Neural cell (in vitro differentiated cells): ENCODE measurements at regions not wholly inside any gene's neighbourhood (a gene's known extent, or its start where the extent isn't known, plus 50 kb on each side); places are given as distances from the start of the nearest gene placed in this dataset.

Experiments
- H2AFZ ChIP-seq: fragments of 200-600, 300-800 bp; sonication (generic), shearing (Covaris generic); 2 replicates; pipeline ENCODE4 v1.6.0; 2014; ENCODE audit warnings: low read depth, mild to moderate bottlenecking, antibody characterized with exemption, low read length, moderate library complexity
- H3F3A ChIP-seq: fragments of 200-600 bp; shearing (Covaris generic); 2 replicates; pipeline ENCODE4 v1.6.1; 2016; ENCODE audit warnings: mild to moderate bottlenecking, moderate library complexity, mixed read lengths, antibody characterized with exemption, low read length; ENCODE audit not compliant: insufficient read depth, poor library complexity, severe bottlenecking
- H3K27ac ChIP-seq: fragments of 200-600, 300-800 bp; sonication (generic), shearing (Covaris generic); 2 replicates; pipeline ENCODE4 v1.5.1; 2014; ENCODE audit warnings: mild to moderate bottlenecking, low read length, moderate library complexity
- H3K27me3 ChIP-seq: fragments of 300-800, 200-600 bp; sonication (generic), shearing (Covaris generic); 2 replicates; pipeline ENCODE4 v1.6.0; 2014; ENCODE audit warnings: mild to moderate bottlenecking, low read depth, low read length, moderate library complexity; ENCODE audit not compliant: insufficient read depth
- H3K36me3 ChIP-seq: fragments of 300-800, 200-600 bp; sonication (generic), shearing (Covaris generic); 2 replicates; pipeline ENCODE4 v1.5.1; 2014; ENCODE audit warnings: mild to moderate bottlenecking, antibody characterized with exemption, low read length, moderate library complexity; ENCODE audit not compliant: insufficient read depth
- H3K4me2 ChIP-seq: fragments of 300-800, 200-600 bp; sonication (generic), shearing (Covaris generic); 2 replicates; pipeline ENCODE4 v1.6.0; 2014; ENCODE audit warnings: mild to moderate bottlenecking, low read length
- H3K4me3 ChIP-seq: fragments of 300-800, 200-600 bp; sonication (generic), shearing (Covaris generic); 2 replicates; pipeline ENCODE4 v1.5.1; 2014; ENCODE audit warnings: mild to moderate bottlenecking, low read length, moderate library complexity
- H3K79me2 ChIP-seq: fragments of 200-600 bp; shearing (Covaris generic); replicated peaks from 2 replicates; pipeline ENCODE4 v1.6.0; 2014; ENCODE audit warnings: mild to moderate bottlenecking, low read length, moderate library complexity; ENCODE audit not compliant: insufficient read depth
- H3K9ac ChIP-seq: fragments of 300-800, 200-600 bp; sonication (generic), shearing (Covaris generic); 2 replicates; pipeline ENCODE4 v1.6.1; 2016; ENCODE audit warnings: mild to moderate bottlenecking, low read length, mixed read lengths
- H3K9me2 ChIP-seq: fragments of 200-600 bp; shearing (Covaris generic); 2 replicates; pipeline ENCODE4 v1.6.1; 2016; ENCODE audit warnings: mild to moderate bottlenecking, low read length, mixed read lengths; ENCODE audit not compliant: insufficient read depth
- H3K9me3 ChIP-seq: fragments of 200-600, 300-800 bp; sonication (generic), shearing (Covaris generic); 2 replicates; pipeline ENCODE4 v1.6.1; 2016; ENCODE audit warnings: mild to moderate bottlenecking, mixed run types, low read length, moderate library complexity, mixed read lengths
- H4K20me1 ChIP-seq: fragments of 200-600 bp; shearing (Covaris generic); 2 replicates; pipeline ENCODE4 v1.6.1; 2016; ENCODE audit warnings: mild to moderate bottlenecking, mixed run types; ENCODE audit not compliant: insufficient read depth
- EP300 ChIP-seq: fragments of 450-650 bp; conservative IDR thresholded peaks from 2 replicates; pipeline ENCODE4 v1.6.1; 2014; ENCODE audit warnings: antibody characterized with exemption, mild to moderate bottlenecking, moderate library complexity; ENCODE audit not compliant: poor library complexity, severe bottlenecking
- EZH2 ChIP-seq: fragments of 200-600, 300-800 bp; shearing (Covaris generic), sonication (generic); IDR thresholded peaks from 2 replicates; pipeline ENCODE4 v1.6.1; 2014; ENCODE audit warnings: antibody characterized with exemption, low read length, borderline replicate concordance, mild to moderate bottlenecking; ENCODE audit not compliant: insufficient read depth, poor library complexity, severe bottlenecking
- MXI1 ChIP-seq: fragments of 450-650 bp; conservative IDR thresholded peaks from 2 replicates; pipeline ENCODE4 v1.6.1; 2014; ENCODE audit warnings: antibody characterized with exemption, mild to moderate bottlenecking; ENCODE audit not compliant: poor library complexity, severe bottlenecking
- POLR2AphosphoS5 ChIP-seq: IDR thresholded peaks from 2 replicates; pipeline ENCODE4 v1.6.1; 2012
- RAD21 ChIP-seq: fragments of 450-650 bp; conservative IDR thresholded peaks from 2 replicates; pipeline ENCODE4 v1.6.1; 2014; ENCODE audit warnings: antibody characterized with exemption, mild to moderate bottlenecking, moderate library complexity
- SMC3 ChIP-seq: fragments of 450-650 bp; conservative IDR thresholded peaks from 2 replicates; pipeline ENCODE4 v1.6.1; 2014; ENCODE audit warnings: antibody characterized with exemption, mild to moderate bottlenecking, moderate library complexity; ENCODE audit not compliant: poor library complexity
- TAF1 ChIP-seq: IDR thresholded peaks from 2 replicates; pipeline ENCODE4 v1.6.1; 2012; ENCODE audit warnings: low read depth
- TF ChIP-seq, protein P1 (sequence below): fragments of 450-650 bp; IDR thresholded peaks from 2 replicates; pipeline ENCODE4 v1.5.1; 2014; ENCODE audit warnings: antibody characterized with exemption, mild to moderate bottlenecking, moderate library complexity; ENCODE audit not compliant: poor library complexity, severe bottlenecking
- TF ChIP-seq, protein P2 (sequence below): IDR thresholded peaks from 2 replicates; pipeline ENCODE4 v1.6.1; 2012; ENCODE audit warnings: borderline replicate concordance

- H3K9ac ChIP-seq, result no peak overlapping the region
- H2AFZ ChIP-seq, result no peak overlapping the region
- no peaks in the 10 kb centered on the region for H3K9me2 ChIP-seq
- no peaks in the 10 kb centered on the region for H3K36me3 ChIP-seq
- TF ChIP-seq, protein P1, sequence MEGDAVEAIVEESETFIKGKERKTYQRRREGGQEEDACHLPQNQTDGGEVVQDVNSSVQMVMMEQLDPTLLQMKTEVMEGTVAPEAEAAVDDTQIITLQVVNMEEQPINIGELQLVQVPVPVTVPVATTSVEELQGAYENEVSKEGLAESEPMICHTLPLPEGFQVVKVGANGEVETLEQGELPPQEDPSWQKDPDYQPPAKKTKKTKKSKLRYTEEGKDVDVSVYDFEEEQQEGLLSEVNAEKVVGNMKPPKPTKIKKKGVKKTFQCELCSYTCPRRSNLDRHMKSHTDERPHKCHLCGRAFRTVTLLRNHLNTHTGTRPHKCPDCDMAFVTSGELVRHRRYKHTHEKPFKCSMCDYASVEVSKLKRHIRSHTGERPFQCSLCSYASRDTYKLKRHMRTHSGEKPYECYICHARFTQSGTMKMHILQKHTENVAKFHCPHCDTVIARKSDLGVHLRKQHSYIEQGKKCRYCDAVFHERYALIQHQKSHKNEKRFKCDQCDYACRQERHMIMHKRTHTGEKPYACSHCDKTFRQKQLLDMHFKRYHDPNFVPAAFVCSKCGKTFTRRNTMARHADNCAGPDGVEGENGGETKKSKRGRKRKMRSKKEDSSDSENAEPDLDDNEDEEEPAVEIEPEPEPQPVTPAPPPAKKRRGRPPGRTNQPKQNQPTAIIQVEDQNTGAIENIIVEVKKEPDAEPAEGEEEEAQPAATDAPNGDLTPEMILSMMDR, result no peak
- H3K4me3 ChIP-seq, result no peak overlapping the region
- H4K20me1 ChIP-seq, result no peaks in the 10 kb centered on the region
- no peaks in the 10 kb centered on the region for H3K27me3 ChIP-seq
- no peaks in the 10 kb centered on the region for H3K9me3 ChIP-seq
- H3K4me2 ChIP-seq, result no peak overlapping the region
- no peaks in the 10 kb centered on the region for H3F3A ChIP-seq
- H3K79me2 ChIP-seq, result no peaks in the 10 kb centered on the region
- no peak overlapping the region for H3K27ac ChIP-seq
Measured at GRCh38 chr2:78418021-78418420, 607.5 kb upstream of the REG3G start.

GRCh38 chr2:78420132-78420531 is 605.4 kb upstream of the REG3G start:
- H3K9ac ChIP-seq, result no peak overlapping the region
- TF ChIP-seq EZH2 (no peak), SMC3 (no peak), RAD21 (no peak), MXI1 (no peak), POLR2AphosphoS5 (no peak), TAF1 (no peak), EP300 (no peak)
- TF ChIP-seq, protein P1, result no peak
- TF ChIP-seq, protein P2, sequence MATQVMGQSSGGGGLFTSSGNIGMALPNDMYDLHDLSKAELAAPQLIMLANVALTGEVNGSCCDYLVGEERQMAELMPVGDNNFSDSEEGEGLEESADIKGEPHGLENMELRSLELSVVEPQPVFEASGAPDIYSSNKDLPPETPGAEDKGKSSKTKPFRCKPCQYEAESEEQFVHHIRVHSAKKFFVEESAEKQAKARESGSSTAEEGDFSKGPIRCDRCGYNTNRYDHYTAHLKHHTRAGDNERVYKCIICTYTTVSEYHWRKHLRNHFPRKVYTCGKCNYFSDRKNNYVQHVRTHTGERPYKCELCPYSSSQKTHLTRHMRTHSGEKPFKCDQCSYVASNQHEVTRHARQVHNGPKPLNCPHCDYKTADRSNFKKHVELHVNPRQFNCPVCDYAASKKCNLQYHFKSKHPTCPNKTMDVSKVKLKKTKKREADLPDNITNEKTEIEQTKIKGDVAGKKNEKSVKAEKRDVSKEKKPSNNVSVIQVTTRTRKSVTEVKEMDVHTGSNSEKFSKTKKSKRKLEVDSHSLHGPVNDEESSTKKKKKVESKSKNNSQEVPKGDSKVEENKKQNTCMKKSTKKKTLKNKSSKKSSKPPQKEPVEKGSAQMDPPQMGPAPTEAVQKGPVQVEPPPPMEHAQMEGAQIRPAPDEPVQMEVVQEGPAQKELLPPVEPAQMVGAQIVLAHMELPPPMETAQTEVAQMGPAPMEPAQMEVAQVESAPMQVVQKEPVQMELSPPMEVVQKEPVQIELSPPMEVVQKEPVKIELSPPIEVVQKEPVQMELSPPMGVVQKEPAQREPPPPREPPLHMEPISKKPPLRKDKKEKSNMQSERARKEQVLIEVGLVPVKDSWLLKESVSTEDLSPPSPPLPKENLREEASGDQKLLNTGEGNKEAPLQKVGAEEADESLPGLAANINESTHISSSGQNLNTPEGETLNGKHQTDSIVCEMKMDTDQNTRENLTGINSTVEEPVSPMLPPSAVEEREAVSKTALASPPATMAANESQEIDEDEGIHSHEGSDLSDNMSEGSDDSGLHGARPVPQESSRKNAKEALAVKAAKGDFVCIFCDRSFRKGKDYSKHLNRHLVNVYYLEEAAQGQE, result no peak

More at GRCh38 chr2:78420132-78420531, 605.4 kb upstream of the REG3G start:
- no peak overlapping the region for H2AFZ ChIP-seq
- no peaks in the 10 kb centered on the region for H3K79me2 ChIP-seq
- H3K9me2 ChIP-seq, result no peaks in the 10 kb centered on the region
- no peaks in the 10 kb centered on the region for H3K36me3 ChIP-seq
- no peak overlapping the region for H3K27ac ChIP-seq
- H3K4me2 ChIP-seq, result no peak overlapping the region
- H3K9me3 ChIP-seq, result no peaks in the 10 kb centered on the region
- H3K27me3 ChIP-seq, result no peaks in the 10 kb centered on the region
- H3F3A ChIP-seq, result no peaks in the 10 kb centered on the region
- no peaks in the 10 kb centered on the region for H4K20me1 ChIP-seq
- no peak overlapping the region for H3K4me3 ChIP-seq
